ENCODE measurements at regions not wholly inside any gene's neighbourhood (a gene's known extent, or its start where the extent isn't known, plus 50 kb on each side); places are given as distances from the start of the nearest gene placed in this dataset.

GRCh38 chr4:30617836-30618235 is 102.3 kb upstream of the PCDH7 start:
- H3K36me3 ChIP-seq (ENCODE audit: control insufficient read depth, insufficient read depth, low read length): no peaks in the 10 kb centered on the region
- no peak overlapping the region for H3K9ac ChIP-seq (ENCODE audit: extremely low read depth, low read length, poor library complexity, severe bottlenecking)
- H3K4me3 ChIP-seq (ENCODE audit: low read length): no peak overlapping the region
- TF ChIP-seq, protein P1, sequence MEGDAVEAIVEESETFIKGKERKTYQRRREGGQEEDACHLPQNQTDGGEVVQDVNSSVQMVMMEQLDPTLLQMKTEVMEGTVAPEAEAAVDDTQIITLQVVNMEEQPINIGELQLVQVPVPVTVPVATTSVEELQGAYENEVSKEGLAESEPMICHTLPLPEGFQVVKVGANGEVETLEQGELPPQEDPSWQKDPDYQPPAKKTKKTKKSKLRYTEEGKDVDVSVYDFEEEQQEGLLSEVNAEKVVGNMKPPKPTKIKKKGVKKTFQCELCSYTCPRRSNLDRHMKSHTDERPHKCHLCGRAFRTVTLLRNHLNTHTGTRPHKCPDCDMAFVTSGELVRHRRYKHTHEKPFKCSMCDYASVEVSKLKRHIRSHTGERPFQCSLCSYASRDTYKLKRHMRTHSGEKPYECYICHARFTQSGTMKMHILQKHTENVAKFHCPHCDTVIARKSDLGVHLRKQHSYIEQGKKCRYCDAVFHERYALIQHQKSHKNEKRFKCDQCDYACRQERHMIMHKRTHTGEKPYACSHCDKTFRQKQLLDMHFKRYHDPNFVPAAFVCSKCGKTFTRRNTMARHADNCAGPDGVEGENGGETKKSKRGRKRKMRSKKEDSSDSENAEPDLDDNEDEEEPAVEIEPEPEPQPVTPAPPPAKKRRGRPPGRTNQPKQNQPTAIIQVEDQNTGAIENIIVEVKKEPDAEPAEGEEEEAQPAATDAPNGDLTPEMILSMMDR (conservative IDR thresholded peaks at IDR 0.05): no peak
- H3K9me3 Mint-ChIP-seq: no peaks in the 10 kb centered on the region
- no peaks in the 10 kb centered on the region for H3K9me3 ChIP-seq (ENCODE audit: control insufficient read depth, low read length)
- H3K27ac Mint-ChIP-seq: no peak overlapping the region
- H3K4me1 ChIP-seq (ENCODE audit: control insufficient read depth, insufficient read depth, low read length): peaks cover 14% of the 10 kb centered on the region
- H3K4me3 Mint-ChIP-seq: no peak overlapping the region
- H3K27me3 Mint-ChIP-seq (ENCODE audit: insufficient read depth): no peaks in the 10 kb centered on the region
- H3K36me3 Mint-ChIP-seq (ENCODE audit: low read depth): no peaks in the 10 kb centered on the region
- DNase-seq: no peak
- H3K27ac ChIP-seq (ENCODE audit: low read depth, low read length): no peak overlapping the region
- H3K4me1 Mint-ChIP-seq: peaks cover 17% of the 10 kb centered on the region
- 96% methylated on average over 2 of the region's 2 CpGs; no CpG with 5 or more reads in 1 of the 2 experiments for WGBS, 2 experiments (ENCODE audit: insufficient coverage in 1 of 2, insufficient read length in 1 of 2)
- no peaks in the 10 kb centered on the region for H3K27me3 ChIP-seq (ENCODE audit: control insufficient read depth, insufficient read depth, low read length, poor library complexity, severe bottlenecking)

- no peak overlapping the region for H3K4me3 Mint-ChIP-seq
- H3K36me3 ChIP-seq (ENCODE audit: control insufficient read depth, insufficient read depth, low read length): no peaks in the 10 kb centered on the region
- DNase-seq: no peak
- no peak overlapping the region for H3K4me3 ChIP-seq (ENCODE audit: low read length)
- 67% methylated on average over 1 of the region's 1 CpG; no CpG with 5 or more reads in 1 of the 2 experiments for WGBS, 2 experiments (ENCODE audit: insufficient coverage in 1 of 2, insufficient read length in 1 of 2)
- TF ChIP-seq, protein P1 (conservative IDR thresholded peaks at IDR 0.05): no peak
- no peak overlapping the region for H3K27ac Mint-ChIP-seq
- no peaks in the 10 kb centered on the region for H3K27me3 ChIP-seq (ENCODE audit: control insufficient read depth, insufficient read depth, low read length, poor library complexity, severe bottlenecking)
- peaks cover 17% of the 10 kb centered on the region for H3K4me1 Mint-ChIP-seq
- no peak overlapping the region for H3K27ac ChIP-seq (ENCODE audit: low read depth, low read length)
- H3K9ac ChIP-seq (ENCODE audit: extremely low read depth, low read length, poor library complexity, severe bottlenecking): no peak overlapping the region
- no peaks in the 10 kb centered on the region for H3K36me3 Mint-ChIP-seq (ENCODE audit: low read depth)
- H3K9me3 ChIP-seq (ENCODE audit: control insufficient read depth, low read length): no peaks in the 10 kb centered on the region
- no peaks in the 10 kb centered on the region for H3K9me3 Mint-ChIP-seq
- H3K4me1 ChIP-seq (ENCODE audit: control insufficient read depth, insufficient read depth, low read length): peaks cover 14% of the 10 kb centered on the region
- no peaks in the 10 kb centered on the region for H3K27me3 Mint-ChIP-seq (ENCODE audit: insufficient read depth)
Observed at GRCh38 chr4:30619679-30620078, 100.5 kb upstream of the PCDH7 start.

DNA sequence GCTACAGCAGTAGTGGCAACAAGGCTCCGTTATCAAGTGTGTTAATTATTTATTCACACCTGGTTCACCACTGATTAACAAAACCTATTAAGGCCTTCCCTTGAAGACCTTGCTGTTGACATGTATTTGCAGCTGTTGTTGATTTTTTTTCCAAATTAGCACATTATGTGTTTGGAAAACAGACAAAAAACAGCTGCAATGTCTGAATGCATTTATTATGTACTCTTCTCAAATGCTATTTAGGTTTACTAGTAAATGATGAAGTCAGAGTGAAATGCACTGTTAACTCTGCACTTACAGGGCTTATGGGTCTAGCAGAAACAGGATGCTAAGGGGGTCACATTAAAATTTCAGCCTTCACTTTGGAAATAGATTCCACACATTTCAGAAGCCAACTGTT is 99.5 kb upstream of the PCDH7 start:
- Mint-ChIP-seq H3K9me3 (peaks cover 2% of the 10 kb centered on the region), H3K4me1 (peaks cover 17% of the 10 kb centered on the region)

More for the DNA sequence above, 99.5 kb upstream of the PCDH7 start:
- TF ChIP-seq, protein P1 (conservative IDR thresholded peaks at IDR 0.05): no peak
- Histone ChIP-seq H3K4me3 (ENCODE audit: low read length) (peak overlapping the region; percentile 38), H3K27me3 (ENCODE audit: control insufficient read depth, insufficient read depth, low read length, poor library complexity, severe bottlenecking) (no peaks in the 10 kb centered on the region), H3K4me1 (ENCODE audit: control insufficient read depth, insufficient read depth, low read length) (peaks cover 14% of the 10 kb centered on the region), H3K9ac (ENCODE audit: extremely low read depth, low read length, poor library complexity, severe bottlenecking) (no peak overlapping the region), H3K9me3 (ENCODE audit: control insufficient read depth, low read length) (no peaks in the 10 kb centered on the region), H3K27ac (ENCODE audit: low read depth, low read length) (no peak overlapping the region), H3K36me3 (ENCODE audit: control insufficient read depth, insufficient read depth, low read length) (no peaks in the 10 kb centered on the region)
- H3K36me3 Mint-ChIP-seq (ENCODE audit: low read depth): no peaks in the 10 kb centered on the region
- H3K4me3 Mint-ChIP-seq: no peak overlapping the region
- H3K27ac Mint-ChIP-seq: no peak overlapping the region
- no peak for DNase-seq
- H3K27me3 Mint-ChIP-seq (ENCODE audit: insufficient read depth): no peaks in the 10 kb centered on the region
- 43% methylated on average over 1 of the region's 1 CpG; no CpG with 5 or more reads in 1 of the 2 experiments for WGBS, 2 experiments (ENCODE audit: insufficient coverage in 1 of 2, insufficient read length in 1 of 2)
